ENCODE measurements at regions not wholly inside any gene's neighbourhood (a gene's known extent, or its start where the extent isn't known, plus 50 kb on each side); places are given as distances from the start of the nearest gene placed in this dataset.

DNA sequence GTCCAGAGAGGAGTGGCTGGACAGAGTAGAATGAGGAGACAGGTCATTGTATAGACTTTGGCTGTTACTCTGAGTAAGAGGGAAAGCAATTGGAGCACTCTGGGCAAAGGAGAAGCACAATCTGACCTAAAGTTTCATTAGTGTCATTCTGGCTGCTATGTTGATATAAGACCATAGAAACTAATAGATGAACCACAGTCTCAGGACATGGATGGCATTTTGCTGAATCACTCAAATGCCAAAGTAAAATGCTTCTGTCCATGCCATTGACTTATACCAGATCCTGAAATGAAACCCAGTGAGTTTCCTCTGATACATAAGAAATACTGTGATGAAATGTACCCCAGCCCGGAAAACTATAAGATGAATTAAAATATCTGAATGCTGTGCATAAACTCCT is 65.8 kb upstream of the COCH start:
- no peaks in the 10 kb centered on the region for H3K9me3 ChIP-seq (ENCODE audit: insufficient read depth, low read depth, low read length)
- no peak overlapping the region for H3K4me3 ChIP-seq (ENCODE audit: low read length, poor library complexity, severe bottlenecking)

DNA sequence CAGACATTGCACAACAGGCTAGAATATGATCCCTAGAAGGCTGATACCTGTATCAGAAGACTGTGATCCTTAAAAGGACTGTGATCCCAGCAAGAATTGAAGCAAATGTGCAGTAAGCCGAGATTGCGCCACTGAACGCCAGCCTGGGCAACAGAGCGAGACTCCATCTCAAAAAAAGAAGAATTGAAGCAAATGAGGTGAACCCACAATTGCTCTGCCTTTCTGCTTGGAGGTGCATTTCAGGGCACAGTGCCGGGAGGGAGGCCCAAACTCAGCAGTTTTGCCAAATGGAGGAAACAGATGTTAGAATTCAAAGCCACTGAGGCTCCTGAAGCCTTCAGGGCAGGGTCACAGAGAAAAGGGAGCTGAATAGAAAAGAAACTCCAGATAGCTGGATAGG is 61.1 kb upstream of the COCH start:
- Histone ChIP-seq H3F3A (ENCODE audit: low read depth) (no peaks in the 10 kb centered on the region), H2AFZ (ENCODE audit: low read length) (no peak overlapping the region), H3K4me3 (ENCODE audit: low read length, poor library complexity, severe bottlenecking) (no peak overlapping the region), H3K27me3 (ENCODE audit: insufficient read depth, low read length, poor library complexity, severe bottlenecking) (no peaks in the 10 kb centered on the region), H3K4me2 (ENCODE audit: low read depth, low read length, poor library complexity, severe bottlenecking) (no peak overlapping the region), H3K9me2 (replicated peaks; ENCODE audit: low read depth, low read length) (no peaks in the 10 kb centered on the region), H3K36me3 (ENCODE audit: insufficient read depth, low read length) (no peaks in the 10 kb centered on the region), H3K4me1 (ENCODE audit: insufficient read depth, low read length, poor library complexity, severe bottlenecking) (no peaks in the 10 kb centered on the region), H3K79me2 (ENCODE audit: insufficient read depth, low read length) (no peaks in the 10 kb centered on the region), H3K9me3 (ENCODE audit: insufficient read depth, low read depth, low read length) (no peaks in the 10 kb centered on the region), H3K9ac (ENCODE audit: low read depth, low read length, poor library complexity, severe bottlenecking) (no peak overlapping the region), H4K20me1 (ENCODE audit: insufficient read depth, low read length, poor library complexity, severe bottlenecking) (no peaks in the 10 kb centered on the region)
- no peak for TF ChIP-seq EZH2phosphoT487 (IDR thresholded peaks at IDR 0.05; ENCODE audit: borderline replicate concordance)
- TF ChIP-seq, protein P1, sequence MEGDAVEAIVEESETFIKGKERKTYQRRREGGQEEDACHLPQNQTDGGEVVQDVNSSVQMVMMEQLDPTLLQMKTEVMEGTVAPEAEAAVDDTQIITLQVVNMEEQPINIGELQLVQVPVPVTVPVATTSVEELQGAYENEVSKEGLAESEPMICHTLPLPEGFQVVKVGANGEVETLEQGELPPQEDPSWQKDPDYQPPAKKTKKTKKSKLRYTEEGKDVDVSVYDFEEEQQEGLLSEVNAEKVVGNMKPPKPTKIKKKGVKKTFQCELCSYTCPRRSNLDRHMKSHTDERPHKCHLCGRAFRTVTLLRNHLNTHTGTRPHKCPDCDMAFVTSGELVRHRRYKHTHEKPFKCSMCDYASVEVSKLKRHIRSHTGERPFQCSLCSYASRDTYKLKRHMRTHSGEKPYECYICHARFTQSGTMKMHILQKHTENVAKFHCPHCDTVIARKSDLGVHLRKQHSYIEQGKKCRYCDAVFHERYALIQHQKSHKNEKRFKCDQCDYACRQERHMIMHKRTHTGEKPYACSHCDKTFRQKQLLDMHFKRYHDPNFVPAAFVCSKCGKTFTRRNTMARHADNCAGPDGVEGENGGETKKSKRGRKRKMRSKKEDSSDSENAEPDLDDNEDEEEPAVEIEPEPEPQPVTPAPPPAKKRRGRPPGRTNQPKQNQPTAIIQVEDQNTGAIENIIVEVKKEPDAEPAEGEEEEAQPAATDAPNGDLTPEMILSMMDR (conservative IDR thresholded peaks at IDR 0.05; ENCODE audit: low read length), result no peak

More for the DNA sequence above, 65.8 kb upstream of the COCH start:
- Histone ChIP-seq H2AFZ (ENCODE audit: low read length) (no peak overlapping the region), H3K27me3 (ENCODE audit: insufficient read depth, low read length, poor library complexity, severe bottlenecking) (no peaks in the 10 kb centered on the region), H3K9ac (ENCODE audit: low read depth, low read length, poor library complexity, severe bottlenecking) (no peak overlapping the region), H3F3A (ENCODE audit: low read depth) (no peaks in the 10 kb centered on the region), H4K20me1 (ENCODE audit: insufficient read depth, low read length, poor library complexity, severe bottlenecking) (no peaks in the 10 kb centered on the region), H3K4me2 (ENCODE audit: low read depth, low read length, poor library complexity, severe bottlenecking) (no peak overlapping the region), H3K36me3 (ENCODE audit: insufficient read depth, low read length) (no peaks in the 10 kb centered on the region), H3K4me1 (ENCODE audit: insufficient read depth, low read length, poor library complexity, severe bottlenecking) (no peaks in the 10 kb centered on the region), H3K9me2 (replicated peaks; ENCODE audit: low read depth, low read length) (no peaks in the 10 kb centered on the region), H3K79me2 (ENCODE audit: insufficient read depth, low read length) (no peaks in the 10 kb centered on the region)
- TF ChIP-seq, protein P1 (conservative IDR thresholded peaks at IDR 0.05; ENCODE audit: low read length), result no peak
- TF ChIP-seq EZH2phosphoT487 (IDR thresholded peaks at IDR 0.05; ENCODE audit: borderline replicate concordance), result no peak

DNA sequence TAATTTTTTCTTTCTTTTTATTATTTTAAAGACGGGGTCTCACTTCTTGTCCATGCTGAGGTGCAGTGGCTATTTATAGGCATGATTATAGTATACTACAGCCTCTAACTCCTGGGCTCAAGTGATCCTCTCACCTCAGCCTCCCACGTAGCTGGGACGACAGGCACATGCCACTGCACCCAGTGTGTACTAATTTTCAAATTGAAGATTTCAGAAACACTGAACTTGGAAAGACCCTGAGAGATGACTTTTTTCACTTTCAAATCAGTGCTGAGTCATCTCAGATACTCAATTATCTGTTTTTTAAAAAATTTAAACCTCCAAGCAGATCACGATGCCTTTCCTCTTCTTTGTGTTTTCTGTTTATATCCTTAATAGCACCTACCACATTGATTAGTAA is 53.7 kb upstream of the COCH start:
- Histone ChIP-seq H4K20me1 (ENCODE audit: insufficient read depth, low read length, poor library complexity, severe bottlenecking) (no peaks in the 10 kb centered on the region), H3K36me3 (ENCODE audit: insufficient read depth, low read length) (no peaks in the 10 kb centered on the region), H3K79me2 (ENCODE audit: insufficient read depth, low read length) (no peaks in the 10 kb centered on the region), H3K9me2 (replicated peaks; ENCODE audit: low read depth, low read length) (no peaks in the 10 kb centered on the region), H3K9ac (ENCODE audit: low read depth, low read length, poor library complexity, severe bottlenecking) (no peak overlapping the region), H3K27me3 (ENCODE audit: insufficient read depth, low read length, poor library complexity, severe bottlenecking) (no peaks in the 10 kb centered on the region), H3K4me2 (ENCODE audit: low read depth, low read length, poor library complexity, severe bottlenecking) (no peak overlapping the region), H3K4me3 (ENCODE audit: low read length, poor library complexity, severe bottlenecking) (no peak overlapping the region), H3F3A (ENCODE audit: low read depth) (no peaks in the 10 kb centered on the region), H3K9me3 (ENCODE audit: insufficient read depth, low read depth, low read length) (no peaks in the 10 kb centered on the region), H2AFZ (ENCODE audit: low read length) (no peak overlapping the region), H3K4me1 (ENCODE audit: insufficient read depth, low read length, poor library complexity, severe bottlenecking) (no peaks in the 10 kb centered on the region)
- no peak for TF ChIP-seq EZH2phosphoT487 (IDR thresholded peaks at IDR 0.05; ENCODE audit: borderline replicate concordance)
- TF ChIP-seq, protein P1 (conservative IDR thresholded peaks at IDR 0.05; ENCODE audit: low read length), result no peak
